ENCODE measurements at regions not wholly inside any gene's neighbourhood (a gene's known extent, or its start where the extent isn't known, plus 50 kb on each side); places are given as distances from the start of the nearest gene placed in this dataset.

DNA sequence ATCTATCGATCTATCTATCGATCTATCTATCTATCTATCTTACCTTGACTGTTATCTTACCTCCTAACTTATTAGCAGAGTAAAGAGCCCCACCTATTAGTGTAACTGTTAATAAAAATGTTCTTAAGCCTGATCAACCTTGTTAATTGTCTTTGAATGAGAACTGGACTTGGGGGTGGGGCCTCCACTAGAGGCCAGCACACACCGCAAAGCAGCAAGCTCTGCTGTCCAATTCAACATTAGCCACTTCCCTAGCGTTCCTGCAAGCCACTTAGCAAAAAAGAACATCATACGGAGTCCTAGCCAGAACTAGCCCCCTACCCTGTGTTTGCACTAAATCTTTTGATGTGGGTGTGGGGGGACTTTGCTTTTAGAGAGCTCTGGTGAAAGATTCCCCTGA lies 515.8 kb downstream of the KDM4C start:
- H3K4me3 ChIP-seq (ENCODE audit: low read depth, low read length) = no peak overlapping the region
- TF ChIP-seq CTCF (IDR thresholded peaks at IDR 0.05; ENCODE audit: low read depth, low read length, missing control alignments) = no peak
- DNase-seq (ENCODE audit: low read depth) = no peak

DNA sequence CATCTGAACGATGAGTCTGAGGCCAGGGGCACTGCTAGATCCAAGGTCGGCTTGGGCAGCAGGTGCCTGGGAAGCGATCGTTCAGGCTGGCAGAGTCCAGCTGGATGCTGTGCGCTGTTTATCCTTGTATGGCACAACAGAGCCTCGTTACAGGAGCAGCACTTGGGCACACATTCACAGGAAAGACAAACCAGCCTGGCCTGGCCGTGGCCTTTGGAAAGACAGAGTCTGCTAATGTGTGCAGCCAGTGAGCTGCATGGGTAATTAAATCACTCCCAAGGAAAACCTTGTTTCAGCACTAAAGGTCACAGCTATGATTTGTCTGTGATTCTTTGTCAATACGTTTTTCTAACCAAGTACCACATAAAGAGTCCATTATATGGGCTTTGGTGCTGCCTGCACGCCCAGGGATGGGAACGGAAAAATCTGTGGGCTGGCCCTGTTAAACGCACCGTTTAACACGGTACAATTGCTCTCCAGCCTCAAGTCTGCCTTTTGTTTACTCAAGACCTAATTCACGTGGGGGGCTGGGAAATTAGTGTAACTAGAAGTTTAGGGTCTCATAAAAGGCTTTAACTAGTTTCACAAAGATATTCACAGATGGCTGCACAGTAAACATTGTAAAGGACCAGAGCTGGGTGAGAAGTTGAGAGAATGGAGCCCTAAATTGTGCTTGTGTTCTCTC lies 509.3 kb downstream of the KDM4C start:
- TF ChIP-seq CTCF (IDR thresholded peaks at IDR 0.05; ENCODE audit: low read depth, low read length, missing control alignments) = no peak
- no peak overlapping the region for H3K4me3 ChIP-seq (ENCODE audit: low read depth, low read length)
- DNase-seq (ENCODE audit: low read depth) = no peak

- no peak overlapping the region for H3K4me3 ChIP-seq (ENCODE audit: low read depth, low read length)
- no peak for TF ChIP-seq CTCF (IDR thresholded peaks at IDR 0.05; ENCODE audit: low read depth, low read length, missing control alignments)
- no peak for DNase-seq (ENCODE audit: low read depth)
Measured at GRCh38 chr9:7265181-7265580, 507.4 kb downstream of the KDM4C start.

- H3K4me3 ChIP-seq (ENCODE audit: low read depth, low read length) = no peak overlapping the region
- no peak for DNase-seq (ENCODE audit: low read depth)
- TF ChIP-seq CTCF (IDR thresholded peaks at IDR 0.05; ENCODE audit: low read depth, low read length, missing control alignments) = no peak
Measured at GRCh38 chr9:7259544-7260241, 501.9 kb downstream of the KDM4C start.

- no peak for TF ChIP-seq CTCF (IDR thresholded peaks at IDR 0.05; ENCODE audit: low read depth, low read length, missing control alignments)
- H3K4me3 ChIP-seq (ENCODE audit: low read depth, low read length) = no peak overlapping the region
- no peak for DNase-seq (ENCODE audit: low read depth)
Measured at GRCh38 chr9:7258688-7259396, 501.1 kb downstream of the KDM4C start.

DNA sequence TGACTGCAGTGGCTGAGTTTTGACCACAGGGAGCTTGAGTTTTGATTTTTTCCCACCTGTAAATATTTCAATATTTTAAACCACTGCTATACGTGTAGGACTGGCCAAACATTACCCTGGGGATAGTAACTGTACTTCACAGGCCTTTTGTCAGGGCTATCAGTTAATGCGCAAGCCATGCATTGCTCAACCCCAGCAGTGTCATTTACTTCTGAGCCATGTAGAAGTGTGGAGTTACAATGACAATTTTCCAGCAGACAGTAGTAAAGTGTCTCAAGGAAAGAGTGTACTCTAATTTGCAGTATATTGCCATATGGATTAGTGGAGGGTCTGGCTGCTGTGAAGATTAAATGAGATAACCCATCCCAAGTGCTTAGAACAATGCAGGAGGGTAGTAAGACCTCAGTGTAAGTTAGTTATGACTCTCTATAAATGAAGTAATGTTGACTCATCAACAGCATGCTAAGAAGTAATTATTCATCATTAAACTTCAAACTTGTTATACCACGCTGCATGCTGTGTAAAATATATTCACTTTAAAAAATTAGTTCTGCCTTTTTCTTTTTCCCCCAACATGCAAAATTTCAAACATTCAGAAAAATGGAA lies 489.2 kb downstream of the KDM4C start:
- TF ChIP-seq CTCF (IDR thresholded peaks at IDR 0.05; ENCODE audit: low read depth, low read length, missing control alignments) = no peak
- DNase-seq (ENCODE audit: low read depth) = no peak
- H3K4me3 ChIP-seq (ENCODE audit: low read depth, low read length) = no peak overlapping the region

Measured in GM12864 (cell line).